ENCODE measurements at regions not wholly inside any gene's neighbourhood (a gene's known extent, or its start where the extent isn't known, plus 50 kb on each side); places are given as distances from the start of the nearest gene placed in this dataset.

GRCh38 chr3:166713787-166714186 is 666.3 kb downstream of the ZBBX start:
- TF ChIP-seq POLR2A (IDR thresholded peaks at IDR 0.05), result no peak
- no peak for TF ChIP-seq CTCF (IDR thresholded peaks at IDR 0.05)
- no peak for TF ChIP-seq POLR2AphosphoS5 (IDR thresholded peaks at IDR 0.05)

Data from prostate gland (tissue), 2 donors.